HepG2 (cell line): ENCODE measurements at regions not wholly inside any gene's neighbourhood (a gene's known extent, or its start where the extent isn't known, plus 50 kb on each side); places are given as distances from the start of the nearest gene placed in this dataset.

Source experiments
- AGO2 ChIP-seq: fragments of 200-400 bp; formaldehyde crosslinking; optimal IDR thresholded peaks from 2 replicates; pipeline ENCODE3; 2017; ENCODE audit warnings: mild to moderate bottlenecking, low read depth, low read length, moderate library complexity
- BRD4 ChIP-seq: sonication (generic); formaldehyde crosslinking; IDR thresholded peaks from 2 replicates; pipeline ENCODE4 v1.4.0; 2020; ENCODE audit warnings: missing genetic modification reagents
- FOXK1 ChIP-seq: sonication (generic); formaldehyde crosslinking; IDR thresholded peaks from 2 replicates; pipeline ENCODE4 v1.4.0; 2020; ENCODE audit warnings: low read depth, missing genetic modification reagents, borderline replicate concordance
- GABPB1 ChIP-seq: IDR thresholded peaks from 2 replicates; pipeline ENCODE4 v1.6.1; 2016; ENCODE audit warnings: mild to moderate bottlenecking, missing genetic modification reagents, moderate library complexity, missing compliant biosample characterization
- HCFC1 ChIP-seq: fragments of 150-350 bp; IDR thresholded peaks from 2 replicates; pipeline ENCODE4 v1.6.1; 2014; ENCODE audit warnings: low read depth, low read length
- HMG20B ChIP-seq: conservative IDR thresholded peaks from 2 replicates; pipeline ENCODE4 v1.6.1; 2016; ENCODE audit warnings: missing genetic modification reagents, missing compliant biosample characterization
- KAT2B ChIP-seq: fragments of 150-350 bp; IDR thresholded peaks from 2 replicates; pipeline ENCODE4 v1.6.1; 2014; ENCODE audit warnings: low read depth, low read length, borderline replicate concordance
- RNF2 ChIP-seq: fragments of 450-650 bp; conservative IDR thresholded peaks from 2 replicates; pipeline ENCODE4 v1.6.1; 2016; ENCODE audit warnings: low read depth
- RNF219 ChIP-seq: sonication (generic); formaldehyde crosslinking; IDR thresholded peaks from 2 replicates; pipeline ENCODE4 v1.5.0; 2020; ENCODE audit warnings: mild to moderate bottlenecking, missing genetic modification reagents
- SMAD1 ChIP-seq: sonication (generic); formaldehyde crosslinking; IDR thresholded peaks from 2 replicates; pipeline ENCODE4 v1.4.0; 2020; ENCODE audit warnings: missing genetic modification reagents, low read depth, mild to moderate bottlenecking, borderline replicate concordance
- ZBTB42 ChIP-seq: sonication (generic); formaldehyde crosslinking; IDR thresholded peaks from 2 replicates; pipeline ENCODE4 v1.5.0; 2020; ENCODE audit warnings: mild to moderate bottlenecking, missing genetic modification reagents
- ZNF20 ChIP-seq: sonication (generic); formaldehyde crosslinking; IDR thresholded peaks from 2 replicates; pipeline ENCODE4 v1.4.0; 2020; ENCODE audit warnings: mild to moderate bottlenecking, moderate library complexity, missing genetic modification reagents
- TF ChIP-seq, protein P1 (sequence below): sonication (generic); formaldehyde crosslinking; IDR thresholded peaks from 2 replicates; pipeline ENCODE4 v1.4.0; 2020; ENCODE audit warnings: missing genetic modification reagents, borderline replicate concordance
- TF ChIP-seq, protein P2 (sequence below): sonication (generic); formaldehyde crosslinking; conservative IDR thresholded peaks from 2 replicates; pipeline ENCODE4 v1.5.0; 2020; ENCODE audit warnings: missing genetic modification reagents
- TF ChIP-seq, protein P3 (sequence below): sonication (generic); formaldehyde crosslinking; IDR thresholded peaks from 2 replicates; pipeline ENCODE4 v1.4.0; 2020; ENCODE audit warnings: missing genetic modification reagents
- TF ChIP-seq, protein P4 (sequence below): sonication (generic); formaldehyde crosslinking; IDR thresholded peaks from 2 replicates; pipeline ENCODE4 v1.5.0; 2020; ENCODE audit warnings: mild to moderate bottlenecking, missing genetic modification reagents, moderate library complexity
- TF ChIP-seq, protein P5 (sequence below): IDR thresholded peaks from 2 replicates; pipeline ENCODE4 v1.6.1; 2016; ENCODE audit warnings: missing biosample characterization, missing genetic modification reagents, low read depth
- TF ChIP-seq, protein P6 (sequence below): IDR thresholded peaks from 2 replicates; pipeline ENCODE4 v1.6.1; 2016

DNA sequence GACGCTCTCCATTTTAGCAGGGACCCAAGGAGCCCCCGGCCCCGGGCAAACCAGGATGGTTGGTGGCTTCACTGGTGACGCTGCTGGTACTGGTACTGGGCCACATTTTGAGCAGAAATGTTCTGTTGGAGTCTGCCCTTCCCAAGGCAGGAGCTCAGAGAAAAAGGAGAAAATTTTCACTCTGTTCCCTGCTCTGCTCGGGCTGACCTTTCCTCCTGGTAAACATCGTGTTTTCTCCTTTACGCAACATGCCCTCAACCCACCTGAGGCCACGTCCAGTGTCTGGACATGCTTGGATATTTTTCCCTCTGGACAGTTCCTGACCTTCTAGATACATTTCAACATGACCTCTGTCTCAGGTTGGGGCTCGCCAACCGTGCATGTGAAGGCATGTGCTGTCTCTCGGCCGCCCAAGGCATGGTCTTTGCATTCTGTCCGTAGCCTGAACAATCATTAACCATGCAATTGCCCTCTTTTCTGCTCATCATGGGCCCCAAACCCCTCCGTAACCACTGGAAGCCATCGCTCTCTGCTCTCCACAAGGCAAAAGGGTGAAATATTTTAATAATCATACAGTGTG is 115.2 kb upstream of the PEG3 start (continued):
- TF ChIP-seq, protein P1, sequence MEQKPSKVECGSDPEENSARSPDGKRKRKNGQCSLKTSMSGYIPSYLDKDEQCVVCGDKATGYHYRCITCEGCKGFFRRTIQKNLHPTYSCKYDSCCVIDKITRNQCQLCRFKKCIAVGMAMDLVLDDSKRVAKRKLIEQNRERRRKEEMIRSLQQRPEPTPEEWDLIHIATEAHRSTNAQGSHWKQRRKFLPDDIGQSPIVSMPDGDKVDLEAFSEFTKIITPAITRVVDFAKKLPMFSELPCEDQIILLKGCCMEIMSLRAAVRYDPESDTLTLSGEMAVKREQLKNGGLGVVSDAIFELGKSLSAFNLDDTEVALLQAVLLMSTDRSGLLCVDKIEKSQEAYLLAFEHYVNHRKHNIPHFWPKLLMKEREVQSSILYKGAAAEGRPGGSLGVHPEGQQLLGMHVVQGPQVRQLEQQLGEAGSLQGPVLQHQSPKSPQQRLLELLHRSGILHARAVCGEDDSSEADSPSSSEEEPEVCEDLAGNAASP (CRISPR knock-in tag): peak; percentile 99
- TF ChIP-seq, protein P2, sequence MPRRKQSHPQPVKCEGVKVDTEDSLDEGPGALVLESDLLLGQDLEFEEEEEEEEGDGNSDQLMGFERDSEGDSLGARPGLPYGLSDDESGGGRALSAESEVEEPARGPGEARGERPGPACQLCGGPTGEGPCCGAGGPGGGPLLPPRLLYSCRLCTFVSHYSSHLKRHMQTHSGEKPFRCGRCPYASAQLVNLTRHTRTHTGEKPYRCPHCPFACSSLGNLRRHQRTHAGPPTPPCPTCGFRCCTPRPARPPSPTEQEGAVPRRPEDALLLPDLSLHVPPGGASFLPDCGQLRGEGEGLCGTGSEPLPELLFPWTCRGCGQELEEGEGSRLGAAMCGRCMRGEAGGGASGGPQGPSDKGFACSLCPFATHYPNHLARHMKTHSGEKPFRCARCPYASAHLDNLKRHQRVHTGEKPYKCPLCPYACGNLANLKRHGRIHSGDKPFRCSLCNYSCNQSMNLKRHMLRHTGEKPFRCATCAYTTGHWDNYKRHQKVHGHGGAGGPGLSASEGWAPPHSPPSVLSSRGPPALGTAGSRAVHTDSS (CRISPR knock-in tag): no peak
- TF ChIP-seq AGO2 (no peak), KAT2B (no peak), BRD4 (peak; percentile 98), ZNF20 (no peak), ZBTB42 (no peak), RNF219 (peak; percentile 91; the same call in 1 of the 2 replicates), GABPB1 (CRISPR knock-in tag) (peak; percentile 62), HCFC1 (peak; percentile 21; the same call in 1 of the 2 replicates), HMG20B (peak; percentile 79), RNF2 (peak; percentile 89), FOXK1 (CRISPR knock-in tag) (peak; percentile 99), SMAD1 (CRISPR knock-in tag) (no peak; the same call in 1 of the 2 replicates)
- TF ChIP-seq, protein P3, sequence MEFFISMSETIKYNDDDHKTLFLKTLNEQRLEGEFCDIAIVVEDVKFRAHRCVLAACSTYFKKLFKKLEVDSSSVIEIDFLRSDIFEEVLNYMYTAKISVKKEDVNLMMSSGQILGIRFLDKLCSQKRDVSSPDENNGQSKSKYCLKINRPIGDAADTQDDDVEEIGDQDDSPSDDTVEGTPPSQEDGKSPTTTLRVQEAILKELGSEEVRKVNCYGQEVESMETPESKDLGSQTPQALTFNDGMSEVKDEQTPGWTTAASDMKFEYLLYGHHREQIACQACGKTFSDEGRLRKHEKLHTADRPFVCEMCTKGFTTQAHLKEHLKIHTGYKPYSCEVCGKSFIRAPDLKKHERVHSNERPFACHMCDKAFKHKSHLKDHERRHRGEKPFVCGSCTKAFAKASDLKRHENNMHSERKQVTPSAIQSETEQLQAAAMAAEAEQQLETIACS: no peak
- TF ChIP-seq, protein P4, sequence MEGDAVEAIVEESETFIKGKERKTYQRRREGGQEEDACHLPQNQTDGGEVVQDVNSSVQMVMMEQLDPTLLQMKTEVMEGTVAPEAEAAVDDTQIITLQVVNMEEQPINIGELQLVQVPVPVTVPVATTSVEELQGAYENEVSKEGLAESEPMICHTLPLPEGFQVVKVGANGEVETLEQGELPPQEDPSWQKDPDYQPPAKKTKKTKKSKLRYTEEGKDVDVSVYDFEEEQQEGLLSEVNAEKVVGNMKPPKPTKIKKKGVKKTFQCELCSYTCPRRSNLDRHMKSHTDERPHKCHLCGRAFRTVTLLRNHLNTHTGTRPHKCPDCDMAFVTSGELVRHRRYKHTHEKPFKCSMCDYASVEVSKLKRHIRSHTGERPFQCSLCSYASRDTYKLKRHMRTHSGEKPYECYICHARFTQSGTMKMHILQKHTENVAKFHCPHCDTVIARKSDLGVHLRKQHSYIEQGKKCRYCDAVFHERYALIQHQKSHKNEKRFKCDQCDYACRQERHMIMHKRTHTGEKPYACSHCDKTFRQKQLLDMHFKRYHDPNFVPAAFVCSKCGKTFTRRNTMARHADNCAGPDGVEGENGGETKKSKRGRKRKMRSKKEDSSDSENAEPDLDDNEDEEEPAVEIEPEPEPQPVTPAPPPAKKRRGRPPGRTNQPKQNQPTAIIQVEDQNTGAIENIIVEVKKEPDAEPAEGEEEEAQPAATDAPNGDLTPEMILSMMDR: peak; percentile 28
- TF ChIP-seq, protein P5, sequence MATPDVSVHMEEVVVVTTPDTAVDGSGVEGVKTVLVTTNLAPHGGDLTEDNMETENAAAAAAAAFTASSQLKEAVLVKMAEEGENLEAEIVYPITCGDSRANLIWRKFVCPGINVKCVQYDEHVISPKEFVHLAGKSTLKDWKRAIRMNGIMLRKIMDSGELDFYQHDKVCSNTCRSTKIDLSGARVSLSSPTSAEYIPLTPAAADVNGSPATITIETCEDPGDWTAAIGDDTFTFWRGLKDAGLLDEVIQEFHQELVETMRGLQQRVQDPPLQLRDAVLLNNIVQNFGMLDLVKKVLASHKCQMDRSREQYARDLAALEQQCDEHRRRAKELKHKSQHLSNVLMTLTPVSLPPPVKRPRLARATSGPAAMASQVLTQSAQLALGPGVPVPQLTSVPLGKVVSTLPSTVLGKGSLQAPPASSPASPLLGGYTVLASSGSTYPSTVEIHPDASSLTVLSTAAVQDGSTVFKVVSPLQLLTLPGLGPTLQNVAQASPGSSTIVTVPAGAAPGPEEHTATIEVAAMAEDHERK: 0 out of 2 replicates have a peak, but pooled peaks have one; percentile 45
- TF ChIP-seq, protein P6, sequence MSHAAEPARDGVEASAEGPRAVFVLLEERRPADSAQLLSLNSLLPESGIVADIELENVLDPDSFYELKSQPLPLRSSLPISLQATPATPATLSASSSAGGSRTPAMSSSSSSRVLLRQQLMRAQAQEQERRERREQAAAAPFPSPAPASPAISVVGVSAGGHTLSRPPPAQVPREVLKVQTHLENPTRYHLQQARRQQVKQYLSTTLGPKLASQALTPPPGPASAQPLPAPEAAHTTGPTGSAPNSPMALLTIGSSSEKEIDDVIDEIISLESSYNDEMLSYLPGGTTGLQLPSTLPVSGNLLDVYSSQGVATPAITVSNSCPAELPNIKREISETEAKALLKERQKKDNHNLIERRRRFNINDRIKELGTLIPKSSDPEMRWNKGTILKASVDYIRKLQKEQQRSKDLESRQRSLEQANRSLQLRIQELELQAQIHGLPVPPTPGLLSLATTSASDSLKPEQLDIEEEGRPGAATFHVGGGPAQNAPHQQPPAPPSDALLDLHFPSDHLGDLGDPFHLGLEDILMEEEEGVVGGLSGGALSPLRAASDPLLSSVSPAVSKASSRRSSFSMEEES (CRISPR knock-in tag): peak; percentile 96
